ENCODE measurements at regions not wholly inside any gene's neighbourhood (a gene's known extent, or its start where the extent isn't known, plus 50 kb on each side); places are given as distances from the start of the nearest gene placed in this dataset.

DNA sequence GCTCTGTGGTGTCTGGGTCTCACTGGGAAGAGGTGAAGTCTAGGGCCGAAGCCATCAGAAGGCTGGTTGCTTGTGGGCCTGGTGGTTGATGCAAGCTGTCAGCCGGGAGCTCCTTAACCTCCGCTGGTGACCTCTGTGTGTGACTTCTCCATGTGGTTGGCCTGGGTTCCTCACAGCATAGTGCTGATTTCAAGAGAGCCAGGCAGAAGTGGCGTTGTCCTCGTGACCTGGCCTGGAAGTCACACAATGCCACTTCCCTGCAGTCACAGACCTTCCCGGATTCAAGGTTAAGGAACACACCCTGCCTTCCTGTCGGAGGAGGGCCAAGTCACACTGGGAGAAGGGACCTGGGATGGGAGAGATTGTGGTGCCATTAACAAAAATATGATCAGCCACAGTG lies 303.7 kb upstream of the HS6ST1 start:
- peak; percentile 7 for DNase-seq

DNA sequence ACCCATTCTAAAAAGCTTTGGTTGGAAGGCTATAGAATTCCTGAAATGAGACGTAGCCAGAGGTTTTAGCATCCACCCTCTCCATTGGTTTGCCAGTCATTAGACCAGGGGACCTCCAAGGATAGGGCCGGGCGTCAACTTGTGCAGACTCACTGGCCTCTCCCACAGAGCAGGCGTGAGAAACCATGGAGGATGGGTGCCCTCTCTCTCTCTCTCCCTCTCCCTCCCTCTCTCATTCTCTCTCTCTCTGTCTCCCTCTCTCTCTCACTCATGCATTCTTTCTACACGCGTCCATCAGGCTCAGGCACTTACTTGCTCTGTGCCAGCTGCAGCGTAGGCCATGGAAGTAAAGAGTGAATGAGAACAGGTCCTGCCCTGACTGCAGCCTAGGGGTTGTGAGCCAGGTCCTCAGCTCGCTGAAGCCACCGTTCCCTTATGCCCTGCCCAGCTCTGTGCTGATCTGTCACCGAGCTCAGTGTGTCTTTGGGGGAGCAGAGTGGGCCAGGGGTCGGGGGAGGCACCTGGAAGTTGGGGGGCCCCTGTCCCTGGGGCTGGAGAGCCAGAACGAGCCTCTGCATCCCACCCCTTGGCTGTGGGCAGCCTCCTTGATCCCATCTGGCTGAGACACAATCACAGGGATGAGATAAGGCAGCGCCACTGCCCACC lies 304.4 kb upstream of the HS6ST1 start:
- DNase-seq: no peak

DNA sequence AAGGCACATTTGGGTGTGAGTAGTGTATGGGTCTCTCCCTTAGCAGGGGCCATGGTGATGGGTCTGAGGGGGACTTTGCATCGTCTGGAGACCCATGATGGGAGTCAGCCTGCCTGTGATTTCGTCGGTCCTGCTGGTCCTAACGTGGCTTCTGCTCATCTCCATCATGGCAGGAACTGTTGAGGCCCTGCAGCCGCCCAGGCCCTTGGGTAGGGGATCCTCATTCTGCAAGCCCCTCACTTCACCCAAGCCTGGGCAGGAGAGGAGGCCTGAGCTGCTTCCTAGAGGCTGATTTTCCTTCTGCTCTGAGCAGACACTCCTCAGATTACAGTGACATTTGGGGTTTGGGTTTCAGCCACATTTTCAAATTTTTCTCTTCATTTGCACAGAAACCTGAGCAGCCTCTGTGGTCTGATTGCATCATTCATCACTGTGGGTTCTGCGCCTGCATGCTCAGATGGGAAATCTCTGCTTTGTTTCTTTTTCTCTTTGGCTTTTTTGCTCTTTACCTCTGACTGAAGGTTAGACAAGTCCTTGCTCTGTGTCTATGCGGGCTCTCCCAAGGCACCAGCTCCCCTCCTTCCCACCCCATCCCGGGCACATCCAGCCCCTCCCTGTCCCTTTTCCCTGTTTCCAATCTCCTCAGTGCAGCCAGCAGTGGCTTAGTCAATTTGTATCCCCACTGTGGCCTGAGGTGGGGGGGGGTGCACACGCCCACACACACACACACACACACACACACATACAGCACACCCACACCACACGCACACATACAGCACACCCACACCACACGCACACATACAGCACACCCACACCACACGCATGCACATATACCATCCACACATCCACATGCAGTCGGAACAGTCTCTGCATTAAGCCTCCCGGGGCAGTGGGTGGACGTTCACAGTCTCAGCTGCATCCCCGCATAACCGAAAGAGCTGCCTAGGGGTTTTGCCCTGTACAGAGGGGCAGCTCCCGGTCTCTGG lies 305.4 kb upstream of the HS6ST1 start:
- no peak for DNase-seq

DNA sequence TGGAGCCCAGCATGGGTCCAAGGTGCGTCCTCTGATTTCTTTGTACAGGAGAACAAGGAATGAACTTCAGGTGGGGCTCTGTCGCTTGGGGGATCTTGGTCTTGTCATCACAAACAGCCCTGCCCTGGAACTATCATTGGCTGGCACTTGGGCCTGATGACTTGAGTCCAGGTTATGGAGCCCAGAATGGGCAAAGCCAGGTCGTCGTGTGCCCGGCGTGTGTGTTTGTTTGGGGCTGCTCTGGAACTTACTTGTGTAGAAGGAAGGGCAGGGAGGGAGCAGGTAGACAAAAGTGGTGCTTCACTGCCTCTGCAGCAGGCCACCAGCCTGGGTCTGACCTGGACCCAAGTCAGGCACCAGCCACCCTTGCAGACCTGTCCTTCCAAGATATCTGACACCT lies 306.3 kb upstream of the HS6ST1 start:
- no peak for DNase-seq

DNA sequence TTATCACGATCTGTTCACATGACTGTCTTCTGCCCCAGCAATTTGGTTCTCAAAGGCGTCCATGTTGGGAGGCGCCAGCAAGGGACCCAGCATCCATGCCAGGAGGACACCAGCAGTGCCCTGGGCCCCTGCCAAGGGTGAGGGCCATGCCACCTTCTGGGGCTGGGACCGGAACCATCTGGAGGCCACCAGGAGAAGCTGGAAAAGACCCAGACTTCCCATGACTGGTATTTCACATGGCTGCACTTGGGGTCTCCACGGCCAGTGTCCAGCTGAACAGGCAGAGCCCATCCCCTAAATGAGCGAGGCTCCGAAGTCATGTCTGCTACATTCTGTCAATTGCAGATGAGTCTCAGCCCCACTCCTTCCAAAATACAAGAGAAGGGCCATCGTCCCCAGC lies 306.8 kb upstream of the HS6ST1 start:
- DNase-seq: no peak

DNA sequence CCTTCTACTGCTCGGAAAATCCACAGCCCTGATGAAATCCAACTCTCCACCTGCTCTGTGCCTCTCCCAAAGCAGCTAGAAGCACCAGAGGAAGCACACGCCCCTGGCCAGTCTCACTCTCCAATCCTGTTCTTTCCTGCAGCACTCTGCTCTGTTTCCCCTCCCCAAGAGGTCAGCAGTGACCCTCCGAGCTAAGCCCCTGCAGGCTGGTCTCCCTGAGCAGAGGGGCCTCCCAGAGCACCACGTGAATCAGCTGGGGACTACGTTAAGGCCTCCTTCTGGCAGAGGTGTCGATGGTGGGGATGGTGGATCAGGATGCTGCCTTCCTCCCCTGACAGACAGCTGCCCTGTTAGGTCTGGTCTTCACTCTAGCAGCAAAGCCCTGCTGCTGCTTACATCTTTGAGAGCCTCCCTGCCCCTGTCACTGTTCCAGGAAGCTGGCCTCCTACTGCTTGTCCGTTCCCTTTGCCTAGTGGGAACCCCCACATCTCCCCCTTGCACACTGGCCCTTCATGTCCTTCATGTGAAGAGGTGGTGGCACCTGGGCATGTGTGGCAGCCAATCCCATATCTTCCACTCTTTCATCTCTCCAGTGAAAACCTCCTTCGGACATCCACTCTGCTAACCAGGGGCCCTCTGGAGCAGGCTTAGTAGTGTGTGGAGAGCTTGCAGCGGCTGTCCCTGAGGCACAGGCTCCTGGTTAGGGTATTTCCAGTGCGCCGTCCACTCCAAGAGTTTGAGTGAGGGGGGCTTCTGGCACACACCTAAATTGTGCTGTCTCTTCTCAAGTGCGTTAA lies 307.5 kb upstream of the HS6ST1 start:
- DNase-seq: no peak

DNA sequence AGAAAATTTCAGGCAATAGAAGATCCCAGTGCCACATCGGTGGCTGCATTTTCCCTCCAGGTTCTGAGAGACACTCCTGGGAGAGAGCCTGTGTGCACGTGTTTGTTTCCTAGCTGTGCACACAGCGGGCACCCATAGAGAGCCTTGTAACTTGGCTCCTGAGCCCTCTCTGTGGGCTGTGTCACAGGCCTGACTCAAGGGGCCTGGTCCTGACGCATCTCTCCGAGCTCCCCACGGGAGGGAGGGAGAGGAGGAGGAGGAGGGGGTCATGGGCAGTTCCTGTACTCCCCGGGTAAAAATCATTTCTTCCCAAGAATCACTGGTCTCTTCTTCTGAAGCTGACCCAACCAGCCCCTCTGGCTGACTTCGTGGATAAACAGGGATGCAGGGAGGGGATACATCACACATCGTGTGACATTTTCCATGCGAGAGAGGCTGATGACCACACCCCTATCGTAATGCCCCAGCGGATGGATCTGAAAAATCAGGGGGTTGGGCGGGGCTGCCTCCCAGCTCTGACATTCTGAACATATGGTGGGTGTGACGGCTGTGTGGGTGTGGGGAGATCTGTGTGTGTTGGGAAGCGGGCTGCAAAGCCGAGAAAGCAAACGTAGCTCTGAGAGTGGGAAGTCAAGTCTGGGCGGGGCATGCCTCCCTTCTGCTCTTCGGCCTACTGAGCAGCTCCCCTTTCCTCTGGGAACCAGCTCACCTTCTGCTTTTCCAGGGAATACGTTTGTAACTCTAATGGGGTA lies 308.3 kb upstream of the HS6ST1 start:
- DNase-seq: no peak

DNA sequence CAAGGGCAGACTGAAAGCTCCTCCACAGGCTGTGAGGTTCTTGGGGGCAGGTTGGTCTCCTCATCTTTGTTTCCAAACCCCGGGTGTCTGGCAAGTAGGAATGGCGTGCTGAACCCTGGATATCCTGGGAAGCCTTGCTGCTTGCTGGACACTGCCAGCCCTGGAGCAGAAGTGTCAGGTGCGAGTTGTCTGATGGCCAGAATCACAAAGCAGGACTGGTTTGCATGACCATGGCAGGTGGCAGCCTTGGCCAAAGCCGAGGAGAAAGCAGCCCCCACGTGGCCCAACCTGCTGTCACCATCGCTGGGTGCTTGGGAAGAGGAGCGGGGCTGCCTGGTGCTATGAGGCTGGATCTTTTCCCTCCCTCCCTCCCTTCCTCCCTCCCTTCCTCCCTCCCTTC lies 309.5 kb upstream of the HS6ST1 start:
- no peak for DNase-seq

DNA sequence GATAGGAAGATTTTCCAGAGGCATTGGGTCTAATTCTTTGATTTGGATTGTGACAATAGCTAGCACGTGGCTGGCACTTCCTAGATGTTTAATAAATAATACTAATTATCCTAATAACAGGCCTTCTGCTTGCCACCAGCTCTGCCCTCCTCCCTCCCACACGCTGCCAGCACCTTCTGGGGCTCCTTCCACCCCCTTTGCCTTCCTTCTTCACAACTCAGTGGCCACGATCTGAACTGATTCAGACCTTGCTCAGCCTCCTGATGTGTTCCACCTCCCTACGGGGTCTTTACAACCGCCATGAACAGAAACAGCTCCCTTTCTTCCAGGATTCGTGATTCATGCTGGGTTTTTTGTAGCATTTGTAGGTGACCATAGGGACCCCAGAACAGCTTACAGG lies 310.3 kb upstream of the HS6ST1 start:
- no peak for DNase-seq

DNA sequence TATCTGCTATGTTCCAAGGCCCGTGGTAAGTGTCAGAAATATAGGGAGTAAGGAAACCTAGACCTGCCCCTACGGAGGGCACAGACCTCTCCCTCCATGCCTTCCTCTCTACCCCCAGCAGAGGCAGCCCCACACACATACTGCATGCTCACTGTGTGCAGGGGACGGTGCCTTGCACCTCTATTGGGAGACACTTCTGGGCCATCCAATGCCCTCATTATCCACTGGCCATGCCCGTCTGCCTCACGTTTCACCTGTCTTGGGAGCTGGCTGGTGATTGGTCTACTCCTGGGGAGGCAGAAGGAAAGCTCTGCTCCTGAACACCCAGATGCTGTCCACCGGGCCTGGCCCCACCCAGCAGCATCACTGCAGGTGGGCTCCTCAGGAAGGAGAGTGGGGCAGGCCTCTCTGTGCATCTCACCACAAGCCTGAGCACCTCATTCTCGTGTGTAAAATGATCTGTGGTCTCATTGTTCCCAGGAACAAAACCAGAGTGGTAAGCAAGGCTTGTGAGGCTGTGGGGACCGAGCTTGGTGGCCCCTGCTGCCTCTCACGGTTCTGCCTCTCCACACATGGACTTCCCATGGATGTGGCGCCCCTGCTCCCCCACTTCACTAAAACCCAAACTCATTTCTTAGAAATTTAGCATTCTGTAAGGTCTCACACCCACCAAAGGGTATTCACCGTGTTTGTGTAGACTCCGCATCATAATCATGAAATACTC lies 312.5 kb upstream of the HS6ST1 start:
- DNase-seq: no peak

DNA sequence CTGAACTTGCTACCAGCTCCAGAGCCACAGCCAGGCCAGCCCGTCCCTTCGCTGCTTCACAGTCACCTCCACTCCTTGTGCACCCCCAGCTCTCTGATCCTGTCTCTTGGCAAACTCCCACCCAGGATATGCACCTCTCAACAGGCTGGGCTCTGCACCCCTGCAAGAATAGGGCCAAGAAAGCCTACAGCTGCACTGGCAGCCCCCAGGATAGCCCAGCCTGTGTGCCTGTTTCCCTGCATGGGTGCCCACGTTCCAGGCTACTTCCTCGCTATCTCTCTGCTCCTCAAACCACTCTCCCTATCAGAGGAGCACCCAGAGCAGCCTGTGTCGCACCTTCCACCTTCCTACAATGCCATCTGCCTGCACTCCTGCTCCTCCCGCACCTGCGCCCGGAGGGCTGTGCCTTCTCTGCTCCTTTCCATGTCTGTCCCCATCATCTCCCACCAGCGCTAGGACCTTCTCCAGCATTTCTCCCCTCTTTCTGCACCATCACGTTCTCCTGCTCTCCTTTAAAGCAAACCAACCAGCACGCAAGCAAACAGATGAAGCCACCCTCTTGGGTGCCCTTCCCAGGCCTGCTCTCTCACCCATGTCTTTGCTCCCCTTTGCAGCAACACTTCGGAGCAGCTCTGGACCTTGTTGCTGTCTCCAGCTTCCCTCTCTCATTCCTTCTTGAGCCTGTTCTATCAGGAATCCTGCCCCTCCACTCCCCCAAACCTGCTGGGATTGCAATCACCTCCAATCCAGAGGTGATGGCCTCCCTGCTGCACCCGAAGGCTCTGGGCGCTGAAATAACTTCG lies 313.2 kb upstream of the HS6ST1 start:
- DNase-seq: no peak

DNA sequence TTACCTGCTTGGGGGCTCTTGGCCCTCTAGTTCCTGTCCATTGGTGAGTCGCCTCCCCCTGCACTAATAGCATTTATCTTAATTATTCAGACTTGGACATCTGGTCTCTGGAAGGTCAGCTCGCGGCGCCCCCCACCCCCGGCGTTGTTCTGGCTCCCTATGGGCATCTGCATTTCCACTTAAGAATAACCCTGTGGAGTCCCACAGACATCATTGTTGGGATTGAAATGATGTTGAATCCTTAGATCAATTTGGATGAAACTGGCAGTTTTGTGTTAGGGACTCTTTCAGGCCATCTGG lies 313.8 kb upstream of the HS6ST1 start:
- no peak for DNase-seq

DNA sequence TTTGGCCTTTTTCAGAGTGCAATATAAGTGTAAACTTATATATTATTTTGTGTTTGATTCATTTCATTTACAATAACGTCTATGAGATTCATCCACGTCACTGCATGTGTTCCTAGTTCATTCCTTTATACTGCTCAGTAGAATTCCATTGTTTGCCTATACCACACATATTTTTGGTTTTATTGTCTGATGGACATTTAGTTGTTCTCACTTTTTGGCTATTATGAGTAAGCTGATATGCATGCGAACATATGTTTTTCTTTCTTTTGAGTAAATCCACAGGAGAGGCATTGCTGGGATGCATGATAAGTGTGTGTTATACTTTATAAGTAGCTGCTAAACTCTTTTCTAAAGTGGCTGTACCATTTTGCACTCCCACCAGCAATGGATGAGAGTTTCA lies 314.8 kb upstream of the HS6ST1 start:
- DNase-seq: no peak

DNA sequence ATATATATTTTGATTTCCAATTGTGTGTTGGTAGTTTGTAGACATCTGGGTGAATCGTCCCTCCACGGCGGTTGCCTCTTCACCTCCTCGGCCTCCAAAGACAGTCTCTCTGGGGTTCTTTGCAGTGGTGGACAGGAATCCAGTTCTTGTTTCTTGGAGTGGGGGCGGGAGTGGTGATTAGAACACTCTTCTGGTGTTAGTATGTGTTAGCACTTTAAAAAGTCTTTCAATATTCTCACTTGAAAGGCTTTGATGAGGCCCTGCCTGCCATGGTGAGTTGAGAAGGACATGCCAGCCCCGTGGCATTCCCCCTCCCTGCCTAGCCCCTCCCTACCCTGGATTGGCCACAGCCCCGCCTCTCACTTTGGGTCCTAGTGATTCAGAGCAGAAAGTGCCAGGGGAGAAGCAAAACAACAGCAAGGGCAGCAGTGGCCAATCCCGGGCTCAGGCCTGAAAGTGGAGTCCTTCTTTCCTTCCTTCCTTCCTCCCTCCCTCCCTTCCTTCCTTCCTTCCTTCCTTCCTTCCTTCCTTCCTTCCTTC lies 316.8 kb upstream of the HS6ST1 start:
- DNase-seq: no peak

DNA sequence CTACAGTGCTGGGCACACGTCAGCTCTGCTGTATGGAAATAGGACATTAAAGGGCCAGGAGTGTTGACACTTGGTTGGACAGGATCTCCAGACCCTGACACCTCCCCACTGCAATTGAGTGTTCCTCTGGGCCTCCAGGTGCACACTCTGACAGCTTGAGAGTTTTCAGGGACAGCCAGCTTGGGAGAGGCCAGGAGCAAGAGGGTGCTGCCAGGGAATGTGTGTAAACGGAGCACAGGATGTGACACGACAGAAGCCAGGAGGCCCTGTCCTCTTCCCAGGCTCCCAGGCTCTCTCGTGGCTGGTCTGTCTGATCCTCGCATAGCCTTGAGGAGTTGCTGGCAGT lies 318.1 kb upstream of the HS6ST1 start:
- DNase-seq: no peak

DNA sequence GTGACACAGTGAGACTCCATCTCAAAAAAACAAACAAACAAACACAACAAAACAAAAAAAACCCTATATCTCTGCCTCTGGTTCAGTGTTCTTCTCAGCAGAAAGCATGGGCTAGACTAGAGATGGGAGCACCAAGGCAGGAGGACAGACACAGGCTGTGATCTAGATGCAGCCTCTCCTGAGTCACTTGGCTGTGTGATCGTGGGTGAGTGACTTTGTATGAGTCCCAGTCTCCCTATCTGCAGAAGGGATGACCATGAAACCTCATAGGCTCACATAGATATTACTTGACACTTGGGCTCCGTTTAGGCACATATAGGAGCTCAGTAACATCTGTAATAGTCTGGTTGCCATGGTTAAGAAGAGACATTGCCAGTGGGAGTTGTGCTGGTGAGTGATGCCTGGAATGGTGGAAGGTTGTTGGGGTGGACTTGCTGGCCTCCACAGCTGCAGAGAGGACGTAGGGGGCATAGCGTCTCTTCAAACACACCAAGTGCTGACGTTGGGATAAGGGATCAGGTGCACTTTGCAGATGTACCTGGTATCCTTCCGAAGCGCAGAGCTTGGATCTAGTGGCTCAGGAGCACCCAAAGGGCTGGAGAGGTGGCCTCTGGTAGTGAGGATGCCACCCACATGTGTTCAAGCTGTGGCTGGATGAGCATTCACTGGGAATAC lies 318.9 kb upstream of the HS6ST1 start:
- DNase-seq: no peak

DNA sequence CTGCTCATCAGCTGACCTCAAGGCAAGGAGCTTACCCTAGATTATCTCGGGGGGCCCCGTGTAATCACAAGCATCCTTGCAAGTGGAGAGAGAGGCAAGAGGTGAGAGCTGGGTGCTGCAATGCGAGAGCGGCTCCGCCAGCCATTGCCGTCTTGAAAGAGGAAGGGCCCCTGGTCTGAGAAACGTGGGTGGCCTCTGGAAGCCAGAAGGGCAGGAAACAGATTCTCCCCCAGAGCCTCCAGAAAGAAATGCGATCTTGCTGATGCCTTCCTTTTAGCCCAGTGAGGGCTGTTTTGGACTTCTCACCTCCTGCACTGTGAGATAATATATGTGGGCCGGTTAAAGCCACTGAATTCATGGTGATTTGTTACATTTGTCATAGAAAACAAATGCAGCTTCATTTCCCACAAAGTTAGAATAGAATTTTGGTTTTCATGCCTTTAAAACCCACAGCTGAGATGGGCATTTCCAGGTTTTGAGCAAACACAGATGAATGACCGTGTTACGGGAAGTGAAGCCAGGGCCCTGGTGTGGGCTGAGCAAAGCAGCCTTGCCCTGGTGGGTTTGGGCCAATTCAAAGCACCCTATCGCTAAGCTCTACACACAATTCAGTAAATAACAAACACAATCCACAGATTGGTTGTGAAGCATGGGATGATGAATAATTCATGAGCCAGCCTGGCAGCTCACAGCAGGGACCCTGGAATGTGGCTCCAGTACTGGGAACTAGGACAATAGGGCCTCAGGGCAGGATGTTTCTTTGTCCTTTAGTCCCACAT lies 319.9 kb upstream of the HS6ST1 start:
- DNase-seq: no peak

DNA sequence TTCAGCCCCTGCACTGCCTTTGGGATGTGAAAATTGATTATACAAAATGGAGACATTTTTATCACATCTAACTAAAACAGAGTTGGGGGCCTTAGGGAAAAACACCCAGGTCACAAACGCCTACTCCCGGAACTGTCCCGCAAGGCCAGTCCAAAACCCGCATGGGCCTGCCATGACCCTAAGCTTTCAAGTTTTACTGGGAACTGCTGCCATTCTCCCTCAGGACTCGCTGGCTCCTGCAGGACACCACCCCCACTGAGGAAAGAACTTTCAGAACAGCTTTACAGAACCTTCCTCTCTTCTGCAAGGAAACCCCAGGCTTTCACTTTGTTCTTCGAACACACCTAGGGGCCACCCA lies 320.4 kb upstream of the HS6ST1 start:
- no peak for DNase-seq

DNA sequence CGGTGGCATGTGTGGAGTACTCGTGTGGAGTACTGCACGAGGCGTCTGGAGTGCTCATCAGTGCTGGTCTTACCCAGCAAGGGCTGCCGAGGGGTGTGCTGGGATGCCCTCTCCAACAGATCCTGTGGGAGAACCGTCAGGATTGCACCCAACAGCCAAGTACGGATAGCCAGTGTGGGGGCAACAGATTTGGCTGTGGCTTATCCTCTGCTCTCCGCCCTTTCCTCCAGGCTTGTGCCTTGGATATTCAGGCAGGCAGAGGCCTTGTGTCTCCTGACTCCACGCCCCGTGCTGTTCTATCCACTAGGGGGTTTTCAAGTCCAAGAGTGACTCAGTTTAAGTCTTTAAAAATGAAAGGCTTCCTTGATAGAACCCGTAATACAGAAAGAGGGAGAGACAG lies 321.0 kb upstream of the HS6ST1 start:
- no peak for DNase-seq
